A549 (cell line): ENCODE measurements at regions not wholly inside any gene's neighbourhood (a gene's known extent, or its start where the extent isn't known, plus 50 kb on each side); places are given as distances from the start of the nearest gene placed in this dataset.

Experiments used
- ATAC-seq, 2 experiments: fragments of 200-7000 bp in 1 of 2; fragments of >200 bp in 1 of 2; cut with Nextera tagmentation in 1 of 2; cut with Tn5 transposase in 1 of 2; 3 replicates each; pipeline versions ENCODE4 v1.8.0 to v1.9.1; 2018 to 2020; ENCODE audit warnings: mild to moderate bottlenecking in 1 of 2, moderate library complexity in 1 of 2
- CTCF ChIA-PET: fragments of 300-600 bp; sonication (Branson Sonifier 250); formaldehyde crosslinking; extraction: SDS; loops from one replicate; lab custom pipeline; 2021; ENCODE audit warnings: antibody characterized with exemption, inconsistent platforms; lab: Yijun Ruan, JAX
- POLR2A ChIA-PET: fragments of 350-600 bp; formaldehyde crosslinking; extraction: SDS; loops from one replicate; lab custom pipeline; 2021; ENCODE audit warnings: antibody characterized with exemption, inconsistent platforms; lab: Yijun Ruan, JAX
- DNase-seq, 2 experiments: peaks; one replicate each; pipeline versions ENCODE4 v3.0.0 to v3.0.0-alpha.2; 2011 to 2016; ENCODE audit warnings: low read depth in 1 of 2, low spot score in 1 of 2
- FAIRE-seq: peaks from 2 replicates; lab custom pipeline; 2011; peaks lifted over from hg19 to GRCh38; lab: Jason Lieb, UNC
- H3K27ac ChIP-seq, 2 experiments: fragments of >200 bp; sonication (Bioruptor Twin); formaldehyde crosslinking; 3 replicates each; pipeline ENCODE4 v1.5.1; 2016 to 2017
- H3K4me1 ChIP-seq: fragments of >200 bp; sonication (Bioruptor Twin); formaldehyde crosslinking; 3 replicates; pipeline ENCODE4 v1.6.1; 2016
- H3K4me2 ChIP-seq: fragments of >200 bp; sonication (Bioruptor Twin); formaldehyde crosslinking; 3 replicates; pipeline ENCODE4 v1.6.1; 2016
- H3K4me3 ChIP-seq: fragments of >200 bp; sonication (Bioruptor Twin); formaldehyde crosslinking; 3 replicates; pipeline ENCODE4 v1.5.1; 2016
- H3K9me3 ChIP-seq: fragments of >200 bp; sonication (Bioruptor Twin); formaldehyde crosslinking; 3 replicates; pipeline ENCODE4 v1.6.1; 2016
- BHLHE40 ChIP-seq: IDR thresholded peaks from 2 replicates; pipeline ENCODE4 v1.6.1; 2012; ENCODE audit warnings: low read depth, low read length, inconsistent platforms
- CEBPB ChIP-seq, 2 experiments: fragments of >200 bp in 1 of 2; sonication (Bioruptor Twin) in 1 of 2; formaldehyde crosslinking in 1 of 2; IDR thresholded peaks; 2 replicates each; pipeline ENCODE4 v1.6.1; 2012 to 2016
- CHD2 ChIP-seq: fragments of 150-350 bp; IDR thresholded peaks from 2 replicates; pipeline ENCODE4 v1.6.1; 2014; ENCODE audit warnings: low read length; ENCODE audit not compliant: partially characterized antibody
- CHD4 ChIP-seq: fragments of 200-600 bp; sonication (generic); IDR thresholded peaks from 2 replicates; pipeline ENCODE4 v1.6.1; 2016; ENCODE audit warnings: antibody characterized with exemption, mild to moderate bottlenecking, borderline replicate concordance
- EHMT2 ChIP-seq: fragments of 200-600 bp; sonication (generic); IDR thresholded peaks from 2 replicates; pipeline ENCODE4 v1.6.1; 2016; ENCODE audit warnings: antibody characterized with exemption, low read depth, mild to moderate bottlenecking, moderate library complexity
- EP300 ChIP-seq, 2 experiments: fragments of >200 bp; sonication (Bioruptor Twin); formaldehyde crosslinking; IDR thresholded peaks; 2 replicates in 1 of 2; 3 replicates in 1 of 2; pipeline ENCODE4 v1.6.1; 2016 to 2017
- ESRRA ChIP-seq: fragments of 150-350 bp; IDR thresholded peaks from 2 replicates; pipeline ENCODE4 v1.6.1; 2014; ENCODE audit warnings: mild to moderate bottlenecking, low read length, borderline replicate concordance
- FOSB ChIP-seq: fragments of 250-450 bp; sonication (Bioruptor Pico); IDR thresholded peaks from 2 replicates; pipeline ENCODE4 v1.5.0; 2020; ENCODE audit warnings: mild to moderate bottlenecking, moderate library complexity
- FOXS1 ChIP-seq: fragments of 250-450 bp; sonication (Bioruptor Pico); IDR thresholded peaks from 2 replicates; pipeline ENCODE4 v1.5.0; 2020; ENCODE audit warnings: mild to moderate bottlenecking, moderate library complexity
- HEYL ChIP-seq: fragments of 250-450 bp; sonication (Bioruptor Pico); IDR thresholded peaks from 2 replicates; pipeline ENCODE4 v1.8.0; 2021; ENCODE audit warnings: mild to moderate bottlenecking, moderate library complexity
- HOXB13 ChIP-seq: fragments of 250-450 bp; sonication (Bioruptor Pico); IDR thresholded peaks from 2 replicates; pipeline ENCODE4 v1.5.0; 2020; ENCODE audit warnings: low read depth, mild to moderate bottlenecking, moderate library complexity
- HOXB5 ChIP-seq: fragments of 250-450 bp; sonication (Bioruptor Pico); IDR thresholded peaks from 2 replicates; pipeline ENCODE4 v1.5.0; 2020; ENCODE audit warnings: mild to moderate bottlenecking, moderate library complexity
- KDM5A ChIP-seq: fragments of 200-600 bp; sonication (generic); IDR thresholded peaks from 2 replicates; pipeline ENCODE4 v1.6.1; 2016; ENCODE audit warnings: antibody characterized with exemption, mild to moderate bottlenecking
- RNF2 ChIP-seq: fragments of 200-600 bp; sonication (generic); IDR thresholded peaks from 2 replicates; pipeline ENCODE4 v1.6.1; 2016; ENCODE audit warnings: low read depth, mild to moderate bottlenecking, antibody characterized with exemption, moderate library complexity, borderline replicate concordance
- ZFP36 ChIP-seq: fragments of 450-650 bp; IDR thresholded peaks from 2 replicates; pipeline ENCODE4 v1.6.1; 2014; ENCODE audit warnings: borderline replicate concordance; ENCODE audit not compliant: partially characterized antibody
- ZNF302 ChIP-seq: fragments of 250-450 bp; sonication (Bioruptor Pico); IDR thresholded peaks from 2 replicates; pipeline ENCODE4 v1.9.0; 2021; ENCODE audit warnings: inconsistent platforms, mild to moderate bottlenecking, moderate library complexity
- ZSCAN20 ChIP-seq: fragments of 250-450 bp; sonication (Bioruptor Pico); IDR thresholded peaks from 2 replicates; pipeline ENCODE4 v1.8.0; 2022; ENCODE audit warnings: mild to moderate bottlenecking, moderate library complexity
- WGBS: methylation state at CpG from one replicate; pipeline ENCODE4 v1.1.6; 2017; ENCODE audit errors: missing lambda C conversion rate; 5-methylcytosine and 5-hydroxymethylcytosine counted together
- TF ChIP-seq, protein P1 (sequence below): fragments of 450-650 bp; IDR thresholded peaks from 2 replicates; pipeline ENCODE4 v1.6.1; 2014; ENCODE audit warnings: antibody characterized with exemption
- TF ChIP-seq, protein P2 (sequence below): IDR thresholded peaks from 2 replicates; pipeline ENCODE4 v1.6.1; 2012
- TF ChIP-seq, protein P3 (sequence below): fragments of >200 bp; sonication (Bioruptor Twin); formaldehyde crosslinking; IDR thresholded peaks from 3 replicates; pipeline ENCODE4 v1.6.1; 2016
- TF ChIP-seq, protein P4 (sequence below): fragments of >200 bp; sonication (Bioruptor Twin); formaldehyde crosslinking; IDR thresholded peaks from 2 replicates; pipeline ENCODE4 v1.6.1; 2016
- TF ChIP-seq, protein P5 (sequence below): fragments of 150-350 bp; IDR thresholded peaks from 2 replicates; pipeline ENCODE4 v1.6.1; 2014; ENCODE audit warnings: low read depth, mild to moderate bottlenecking, low read length

DNA sequence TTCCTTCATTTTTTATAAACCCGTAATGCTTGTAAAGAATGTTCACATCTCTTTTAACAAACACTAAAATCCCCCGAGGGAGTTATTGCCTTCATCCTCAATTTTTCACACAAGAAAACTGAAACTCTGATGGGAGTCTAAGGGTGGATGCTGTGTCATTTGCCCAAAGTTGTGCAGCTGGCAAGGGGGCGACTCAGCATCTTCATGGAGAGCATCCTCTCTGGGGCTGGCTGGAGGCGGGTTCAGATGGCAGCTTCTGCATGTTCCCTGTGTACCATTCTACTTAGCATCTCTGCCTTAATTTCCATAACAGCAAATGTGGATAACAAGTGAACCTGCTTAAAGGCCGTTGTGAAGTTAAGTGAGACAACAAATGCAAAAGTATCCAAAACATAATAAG lies 256.4 kb downstream of the IRS2 start:
- Histone ChIP-seq H3K4me3 (no peak overlapping the region), H3K4me2 (no peak overlapping the region), H3K9me3 (no peaks in the 10 kb centered on the region), H3K27ac (no peak overlapping the region), H3K4me1 (no peaks in the 10 kb centered on the region)
- FAIRE-seq (no peak), DNase-seq (no peak), ATAC-seq (no peak)
- ChIA-PET POLR2A (no interaction called here), CTCF (interaction anchor here (1.3 kb wide), 1 partner anchor 12 kb away, joined by 3 read pairs; no protein-coding TSS in a partner anchor)
- TF ChIP-seq, protein P1, sequence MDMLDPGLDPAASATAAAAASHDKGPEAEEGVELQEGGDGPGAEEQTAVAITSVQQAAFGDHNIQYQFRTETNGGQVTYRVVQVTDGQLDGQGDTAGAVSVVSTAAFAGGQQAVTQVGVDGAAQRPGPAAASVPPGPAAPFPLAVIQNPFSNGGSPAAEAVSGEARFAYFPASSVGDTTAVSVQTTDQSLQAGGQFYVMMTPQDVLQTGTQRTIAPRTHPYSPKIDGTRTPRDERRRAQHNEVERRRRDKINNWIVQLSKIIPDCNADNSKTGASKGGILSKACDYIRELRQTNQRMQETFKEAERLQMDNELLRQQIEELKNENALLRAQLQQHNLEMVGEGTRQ, result no peak
- TF ChIP-seq ESRRA (no peak), CHD2 (no peak), HOXB13 (CRISPR knock-in tag) (no peak), KDM5A (no peak), FOSB (CRISPR knock-in tag) (no peak), EHMT2 (no peak), ZNF302 (CRISPR knock-in tag) (no peak), EP300 (IDR thresholded peaks at IDR 0.05) (no peak), FOXS1 (CRISPR knock-in tag) (no peak), CHD4 (no peak), BHLHE40 (no peak), HEYL (CRISPR knock-in tag) (no peak)
- TF ChIP-seq, protein P2, sequence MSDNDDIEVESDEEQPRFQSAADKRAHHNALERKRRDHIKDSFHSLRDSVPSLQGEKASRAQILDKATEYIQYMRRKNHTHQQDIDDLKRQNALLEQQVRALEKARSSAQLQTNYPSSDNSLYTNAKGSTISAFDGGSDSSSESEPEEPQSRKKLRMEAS, result no peak
- TF ChIP-seq, protein P3, sequence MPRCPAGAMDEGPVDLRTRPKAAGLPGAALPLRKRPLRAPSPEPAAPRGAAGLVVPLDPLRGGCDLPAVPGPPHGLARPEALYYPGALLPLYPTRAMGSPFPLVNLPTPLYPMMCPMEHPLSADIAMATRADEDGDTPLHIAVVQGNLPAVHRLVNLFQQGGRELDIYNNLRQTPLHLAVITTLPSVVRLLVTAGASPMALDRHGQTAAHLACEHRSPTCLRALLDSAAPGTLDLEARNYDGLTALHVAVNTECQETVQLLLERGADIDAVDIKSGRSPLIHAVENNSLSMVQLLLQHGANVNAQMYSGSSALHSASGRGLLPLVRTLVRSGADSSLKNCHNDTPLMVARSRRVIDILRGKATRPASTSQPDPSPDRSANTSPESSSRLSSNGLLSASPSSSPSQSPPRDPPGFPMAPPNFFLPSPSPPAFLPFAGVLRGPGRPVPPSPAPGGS, result no peak
- TF ChIP-seq, protein P4, sequence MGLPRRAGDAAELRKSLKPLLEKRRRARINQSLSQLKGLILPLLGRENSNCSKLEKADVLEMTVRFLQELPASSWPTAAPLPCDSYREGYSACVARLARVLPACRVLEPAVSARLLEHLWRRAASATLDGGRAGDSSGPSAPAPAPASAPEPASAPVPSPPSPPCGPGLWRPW, result no peak
- 95% methylated on average over 5 of the region's 5 CpGs for WGBS

DNA sequence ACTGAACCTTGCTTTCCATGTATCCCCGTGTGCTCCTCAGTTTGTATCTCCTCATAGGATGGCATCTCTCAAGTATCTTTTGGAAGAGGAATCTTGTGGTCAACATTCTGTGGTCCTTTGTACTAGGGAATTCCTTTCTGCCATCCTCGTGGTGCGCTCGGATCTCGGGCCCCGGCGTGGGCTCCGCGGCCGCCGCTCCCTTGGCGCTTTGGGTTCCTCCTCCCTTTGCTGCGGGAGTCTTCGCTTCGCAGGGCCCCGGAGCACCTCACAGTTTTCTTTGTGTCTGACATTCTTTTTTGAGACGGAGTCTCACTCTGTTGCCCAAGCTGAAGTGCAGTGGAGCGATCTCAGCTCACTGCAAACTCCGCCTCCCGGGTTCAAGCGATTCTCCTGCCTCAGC lies 264.7 kb downstream of the IRS2 start:
- Histone ChIP-seq H3K4me3 (no peak overlapping the region), H3K9me3 (no peaks in the 10 kb centered on the region), H3K27ac (no peak overlapping the region), H3K4me2 (no peak overlapping the region), H3K4me1 (no peaks in the 10 kb centered on the region)
- ATAC-seq (no peak), DNase-seq (no peak), FAIRE-seq (no peak)
- POLR2A ChIA-PET, result no interaction called here
- CTCF ChIA-PET, result interaction anchor here (1.1 kb wide), 1 partner anchor 16 kb away, joined by 3 read pairs; no protein-coding TSS in a partner anchor
- TF ChIP-seq ZFP36 (no peak), BHLHE40 (no peak), EHMT2 (no peak), FOXS1 (CRISPR knock-in tag) (no peak), RNF2 (no peak), ZSCAN20 (CRISPR knock-in tag) (no peak), CEBPB (IDR thresholded peaks at IDR 0.05) (no peak), HOXB5 (CRISPR knock-in tag) (no peak)
- TF ChIP-seq, protein P5, sequence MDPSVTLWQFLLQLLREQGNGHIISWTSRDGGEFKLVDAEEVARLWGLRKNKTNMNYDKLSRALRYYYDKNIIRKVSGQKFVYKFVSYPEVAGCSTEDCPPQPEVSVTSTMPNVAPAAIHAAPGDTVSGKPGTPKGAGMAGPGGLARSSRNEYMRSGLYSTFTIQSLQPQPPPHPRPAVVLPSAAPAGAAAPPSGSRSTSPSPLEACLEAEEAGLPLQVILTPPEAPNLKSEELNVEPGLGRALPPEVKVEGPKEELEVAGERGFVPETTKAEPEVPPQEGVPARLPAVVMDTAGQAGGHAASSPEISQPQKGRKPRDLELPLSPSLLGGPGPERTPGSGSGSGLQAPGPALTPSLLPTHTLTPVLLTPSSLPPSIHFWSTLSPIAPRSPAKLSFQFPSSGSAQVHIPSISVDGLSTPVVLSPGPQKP, result no peak
- 91% methylated on average over 21 of the region's 21 CpGs for WGBS
